Fibroblast of mammary gland (primary cell): ENCODE measurements at regions not wholly inside any gene's neighbourhood (a gene's known extent, or its start where the extent isn't known, plus 50 kb on each side); places are given as distances from the start of the nearest gene placed in this dataset.
A peak's percentile ranks its signal among the peaks of the same experiment; 100 is the strongest.

Experiments used
- DNase-seq: peaks from one replicate; pipeline ENCODE4 v3.0.0-alpha.2; 2010; ENCODE audit warnings: low read depth
- H3K4me3 ChIP-seq: 2 replicates; pipeline ENCODE4 v1.5.1; 2011; ENCODE audit warnings: low read depth, mild to moderate bottlenecking, low read length, moderate library complexity; ENCODE audit not compliant: control insufficient read depth
- TF ChIP-seq, protein P1 (sequence below): conservative IDR thresholded peaks from 2 replicates; pipeline ENCODE4 v1.5.1; 2011; ENCODE audit warnings: low read depth, low read length, inconsistent platforms; ENCODE audit not compliant: control insufficient read depth, insufficient read depth

DNA sequence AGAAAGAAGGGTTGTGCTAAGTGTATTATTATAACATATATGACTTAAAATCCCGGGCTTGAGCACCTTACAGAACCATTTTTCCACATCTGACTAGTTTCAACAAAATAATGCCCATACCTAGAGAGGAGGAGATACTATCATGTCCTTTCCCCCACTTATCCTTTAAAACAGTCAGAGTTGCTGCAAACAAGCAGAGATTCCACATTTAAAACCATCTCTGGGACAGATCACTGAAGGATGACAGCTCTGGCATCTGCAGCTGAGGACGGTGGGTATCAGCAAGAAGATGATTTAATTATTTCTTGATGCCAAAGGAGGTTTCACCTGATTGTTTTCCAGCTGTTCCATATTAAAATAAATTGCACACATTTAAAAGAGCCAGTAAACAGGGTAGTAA, 328.0 kb upstream of the TMTC1 start:
- TF ChIP-seq, protein P1, sequence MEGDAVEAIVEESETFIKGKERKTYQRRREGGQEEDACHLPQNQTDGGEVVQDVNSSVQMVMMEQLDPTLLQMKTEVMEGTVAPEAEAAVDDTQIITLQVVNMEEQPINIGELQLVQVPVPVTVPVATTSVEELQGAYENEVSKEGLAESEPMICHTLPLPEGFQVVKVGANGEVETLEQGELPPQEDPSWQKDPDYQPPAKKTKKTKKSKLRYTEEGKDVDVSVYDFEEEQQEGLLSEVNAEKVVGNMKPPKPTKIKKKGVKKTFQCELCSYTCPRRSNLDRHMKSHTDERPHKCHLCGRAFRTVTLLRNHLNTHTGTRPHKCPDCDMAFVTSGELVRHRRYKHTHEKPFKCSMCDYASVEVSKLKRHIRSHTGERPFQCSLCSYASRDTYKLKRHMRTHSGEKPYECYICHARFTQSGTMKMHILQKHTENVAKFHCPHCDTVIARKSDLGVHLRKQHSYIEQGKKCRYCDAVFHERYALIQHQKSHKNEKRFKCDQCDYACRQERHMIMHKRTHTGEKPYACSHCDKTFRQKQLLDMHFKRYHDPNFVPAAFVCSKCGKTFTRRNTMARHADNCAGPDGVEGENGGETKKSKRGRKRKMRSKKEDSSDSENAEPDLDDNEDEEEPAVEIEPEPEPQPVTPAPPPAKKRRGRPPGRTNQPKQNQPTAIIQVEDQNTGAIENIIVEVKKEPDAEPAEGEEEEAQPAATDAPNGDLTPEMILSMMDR: no peak
- no peak overlapping the region for H3K4me3 ChIP-seq
- DNase-seq: no peak

DNA sequence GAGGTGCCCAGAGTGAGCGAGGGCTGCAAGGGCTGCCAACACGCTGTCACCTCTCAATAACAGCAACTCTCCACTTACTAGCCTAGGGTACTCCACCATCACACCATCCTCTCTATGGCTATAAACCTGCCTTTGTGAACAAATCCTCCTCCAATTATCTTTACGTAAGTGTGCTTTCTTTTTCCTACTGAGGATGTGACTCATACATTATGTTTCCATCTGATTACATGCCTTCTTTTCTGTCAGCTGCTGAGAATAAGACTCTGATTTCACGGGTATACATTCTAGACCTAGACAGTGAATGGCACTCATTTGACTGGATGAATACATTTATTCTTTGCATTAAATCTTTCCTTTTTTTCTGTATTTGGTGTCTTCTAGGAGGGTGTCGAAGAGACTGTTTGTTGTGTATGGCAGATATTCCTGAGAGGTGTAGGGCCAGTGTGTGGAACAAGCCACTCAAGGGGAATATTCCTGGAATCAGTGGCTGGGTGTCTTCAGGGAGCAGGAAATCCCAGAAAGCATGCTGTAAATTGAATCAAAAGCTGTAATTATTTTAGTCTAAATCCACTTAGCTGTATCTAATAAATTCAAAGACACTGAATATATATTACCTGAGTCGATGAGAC, 327.3 kb upstream of the TMTC1 start:
- no peak overlapping the region for H3K4me3 ChIP-seq
- DNase-seq: peak; percentile 6
- TF ChIP-seq, protein P1: no peak

DNA sequence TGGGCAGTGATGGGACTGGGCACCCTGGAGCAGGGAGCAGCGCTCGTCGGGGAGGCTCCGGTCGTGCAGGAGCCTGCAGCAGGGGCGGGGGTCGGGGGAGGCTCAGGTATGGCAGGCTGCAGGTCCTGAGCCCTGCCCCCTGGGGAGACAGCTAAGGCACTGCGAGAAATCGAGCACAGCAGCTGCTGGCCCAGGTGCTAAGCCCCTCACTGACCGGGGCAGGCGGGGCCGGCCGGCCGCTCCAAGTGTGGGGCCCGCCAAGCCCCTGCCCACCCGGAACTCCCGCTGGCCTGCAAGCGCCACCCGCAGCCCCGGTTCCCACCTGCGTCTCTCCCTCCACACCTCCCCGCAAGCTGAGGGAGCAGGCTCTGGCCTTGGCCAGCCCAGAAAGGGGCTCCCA, 326.8 kb upstream of the TMTC1 start:
- DNase-seq: no peak
- no peak overlapping the region for H3K4me3 ChIP-seq
- TF ChIP-seq, protein P1: no peak

DNA sequence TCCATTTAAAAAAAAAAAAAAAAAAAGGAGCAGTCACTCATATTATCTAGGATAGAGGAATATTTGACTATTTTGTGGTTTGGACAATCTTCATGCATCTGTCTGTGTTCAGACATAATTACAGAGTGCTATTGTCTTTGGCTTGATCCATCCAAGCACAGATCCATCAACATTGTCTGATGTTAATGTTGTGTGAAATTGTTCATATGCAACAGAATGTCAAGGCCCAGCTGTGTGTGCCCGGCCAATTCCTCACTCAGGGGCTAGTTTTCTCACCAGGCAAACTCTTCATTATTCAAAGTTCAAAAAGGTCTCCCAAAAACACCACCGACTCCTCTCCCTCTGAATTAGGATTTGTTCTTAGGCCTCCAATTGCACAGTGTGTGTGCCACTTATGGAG, 324.9 kb upstream of the TMTC1 start:
- no peak overlapping the region for H3K4me3 ChIP-seq
- no peak for DNase-seq
- TF ChIP-seq, protein P1: no peak

DNA sequence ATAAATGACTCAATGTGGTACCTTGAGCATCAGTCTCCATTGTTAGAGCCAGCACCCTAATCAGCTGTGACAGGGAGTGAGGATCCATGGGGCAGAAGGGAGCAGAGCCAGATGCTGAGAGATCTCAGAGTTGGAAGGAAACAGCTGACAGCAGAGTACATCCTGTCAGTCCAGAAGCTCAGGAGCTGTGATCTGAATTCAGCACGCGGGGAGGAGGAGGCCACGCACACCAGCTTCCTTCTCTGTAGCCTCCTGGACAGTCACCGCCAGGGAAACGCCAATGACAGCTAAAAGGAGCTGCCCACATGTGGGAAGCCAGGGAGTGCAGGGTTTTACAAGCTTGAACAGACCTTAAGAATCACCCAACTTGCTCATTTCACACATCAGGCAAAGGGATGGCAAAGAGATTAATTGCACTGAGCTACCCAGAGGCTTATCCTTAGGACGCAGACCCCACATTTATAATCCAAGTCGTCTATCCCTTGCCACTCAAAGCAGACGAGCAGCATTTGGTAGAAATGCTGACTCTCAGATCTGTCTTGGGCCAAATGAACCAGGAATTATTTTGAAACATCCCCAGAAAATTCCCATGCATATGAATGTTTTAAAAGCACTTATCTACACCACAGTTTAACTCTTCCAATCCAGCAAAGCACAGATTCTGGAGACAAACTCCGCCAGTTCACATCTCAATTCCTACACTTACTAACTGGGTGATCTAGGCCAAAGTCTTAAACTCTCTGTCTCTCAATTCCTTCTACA, 322.6 kb upstream of the TMTC1 start:
- TF ChIP-seq, protein P1: no peak
- no peak overlapping the region for H3K4me3 ChIP-seq
- no peak for DNase-seq

DNA sequence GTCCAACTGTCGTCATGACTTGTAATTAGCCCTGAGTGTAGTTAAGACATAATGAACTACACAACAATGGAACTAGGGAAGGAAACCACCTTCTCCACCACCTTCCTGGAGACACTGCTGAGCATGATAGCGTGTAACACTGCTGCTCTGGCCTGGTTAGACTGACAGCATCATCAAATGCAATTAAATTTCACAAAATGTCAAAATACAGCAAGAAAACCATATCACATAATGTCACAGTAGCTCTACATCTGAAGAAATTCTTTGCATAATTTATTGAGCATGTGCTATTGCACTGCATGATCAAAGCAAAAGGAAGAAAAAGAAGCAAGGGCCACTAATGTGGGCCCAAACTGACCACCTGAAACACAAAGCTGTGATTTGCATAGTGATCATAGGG, 321.8 kb upstream of the TMTC1 start:
- DNase-seq: no peak
- no peak overlapping the region for H3K4me3 ChIP-seq
- TF ChIP-seq, protein P1: no peak

DNA sequence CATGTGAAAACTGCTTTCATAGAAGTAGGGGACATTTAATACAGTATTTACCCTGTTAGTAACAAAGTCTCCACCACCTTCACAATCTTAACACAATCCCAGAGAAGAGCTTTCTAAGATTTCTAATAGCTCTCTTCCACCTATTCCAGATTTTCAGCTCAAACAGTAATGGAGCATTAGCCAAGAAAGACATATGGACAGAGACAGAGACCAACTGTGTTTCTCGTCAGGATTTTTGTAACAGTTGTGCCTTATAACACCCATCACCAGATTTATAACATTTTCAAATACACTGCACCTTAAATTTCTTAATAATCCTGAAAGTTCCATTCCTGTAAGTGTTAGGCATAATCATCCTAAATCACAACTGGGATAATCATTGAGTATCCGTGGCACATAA, 321.2 kb upstream of the TMTC1 start:
- TF ChIP-seq, protein P1: no peak
- no peak for DNase-seq
- H3K4me3 ChIP-seq: no peak overlapping the region
